HL-60 (cell line): ENCODE measurements at regions not wholly inside any gene's neighbourhood (a gene's known extent, or its start where the extent isn't known, plus 50 kb on each side); places are given as distances from the start of the nearest gene placed in this dataset.

Experiments
- DNase-seq, 2 experiments: peaks; one replicate each; pipeline ENCODE4 v3.0.0-alpha.2; 2010 to 2020; ENCODE audit warnings: low read depth in 1 of 2, low spot score in 1 of 2
- H3K27ac ChIP-seq: fragments of 250-450 bp; sonication (Bioruptor Pico); replicated peaks from 2 replicates; pipeline ENCODE4 v1.5.1; 2020; ENCODE audit warnings: mild to moderate bottlenecking, moderate library complexity
- H3K27me3 ChIP-seq: fragments of 250-450 bp; sonication (Bioruptor Pico); 2 replicates; pipeline ENCODE4 v1.5.1; 2021; ENCODE audit warnings: mild to moderate bottlenecking, moderate library complexity; ENCODE audit not compliant: insufficient read depth, poor library complexity, severe bottlenecking
- H3K4me3 ChIP-seq: replicated peaks from 2 replicates; pipeline ENCODE4 v1.5.1; 2011; ENCODE audit warnings: mild to moderate bottlenecking, control low read depth, low read length; ENCODE audit not compliant: insufficient read depth
- CTCF ChIP-seq: IDR thresholded peaks from one replicate; pipeline ENCODE4 v1.5.1; 2011; ENCODE audit warnings: low read length, control low read depth, inconsistent platforms; ENCODE audit not compliant: insufficient read depth
- GABPA ChIP-seq: IDR thresholded peaks from 2 replicates; pipeline ENCODE4 v1.6.1; 2012; ENCODE audit warnings: low read depth
- POLR2AphosphoS5 ChIP-seq: IDR thresholded peaks from 2 replicates; pipeline ENCODE4 v1.6.1; 2012; ENCODE audit warnings: low read depth
- REST ChIP-seq: IDR thresholded peaks from 2 replicates; pipeline ENCODE4 v1.6.1; 2012; ENCODE audit warnings: low read depth; ENCODE audit not compliant: insufficient replicate concordance
- SPI1 ChIP-seq: IDR thresholded peaks from 2 replicates; pipeline ENCODE4 v1.6.1; 2012; ENCODE audit warnings: low read depth, mild to moderate bottlenecking, borderline replicate concordance

- TF ChIP-seq SPI1 (no peak), POLR2AphosphoS5 (no peak), GABPA (no peak), REST (no peak), CTCF (no peak)
- Histone ChIP-seq H3K27me3 (no peaks in the 10 kb centered on the region), H3K27ac (no peak overlapping the region), H3K4me3 (no peak overlapping the region)
- no peak for DNase-seq
These were observed 173.4 kb downstream of the GLI2 start for GRCh38 chr2:120909102-120909501.

GRCh38 chr2:120910164-120910563 lies 174.5 kb downstream of the GLI2 start:
- no peak overlapping the region for H3K4me3 ChIP-seq
- DNase-seq = no peak
- H3K27me3 ChIP-seq = no peaks in the 10 kb centered on the region
- TF ChIP-seq REST = no peak
- TF ChIP-seq CTCF = no peak
- no peak for TF ChIP-seq GABPA
- H3K27ac ChIP-seq = no peak overlapping the region

GRCh38 chr2:120910956-120911951 lies 175.6 kb downstream of the GLI2 start:
- no peak overlapping the region for H3K4me3 ChIP-seq
- TF ChIP-seq SPI1 (no peak), REST (no peak), POLR2AphosphoS5 (no peak), GABPA (no peak), CTCF (no peak)
- no peak for DNase-seq
- H3K27ac ChIP-seq = no peak overlapping the region
- H3K27me3 ChIP-seq = no peaks in the 10 kb centered on the region
